Activated T-cell treated with anti-CD3 and anti-CD28 coated beads for 4 hours (primary cell): ENCODE measurements at regions not wholly inside any gene's neighbourhood (a gene's known extent, or its start where the extent isn't known, plus 50 kb on each side); places are given as distances from the start of the nearest gene placed in this dataset.
"Not testable (repeated sequence)": the region's sequence is repeated elsewhere in the genome, so short reads cannot be mapped to it uniquely, and the experiment has no call there.

Experiments used
- DNase-seq: peaks from one replicate; pipeline ENCODE4 v3.0.0-alpha.2; 2020

GRCh38 chr1:208349694-208350330 is 105.6 kb upstream of the PLXNA2 start:
- DNase-seq: no peak

DNA sequence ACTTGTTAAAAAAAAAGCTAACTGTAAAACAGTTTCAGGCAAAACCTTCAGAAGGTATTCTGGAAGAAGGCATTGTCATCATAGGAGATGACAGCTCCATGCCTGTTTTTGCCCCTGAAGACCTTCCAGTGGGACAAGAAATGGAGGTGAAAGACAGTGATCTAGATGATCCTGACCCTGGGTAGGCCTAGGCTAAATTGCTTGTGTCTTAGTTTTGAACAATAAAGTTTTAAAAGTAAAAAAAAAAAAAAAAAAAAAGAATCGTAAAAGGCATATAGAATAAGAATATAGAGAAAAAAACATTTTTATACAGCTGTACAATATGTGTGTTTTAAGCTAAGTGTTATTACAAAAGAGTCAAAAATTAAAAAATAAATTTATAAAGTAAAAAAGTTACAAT is 106.6 kb upstream of the PLXNA2 start:
- no peak for DNase-seq

DNA sequence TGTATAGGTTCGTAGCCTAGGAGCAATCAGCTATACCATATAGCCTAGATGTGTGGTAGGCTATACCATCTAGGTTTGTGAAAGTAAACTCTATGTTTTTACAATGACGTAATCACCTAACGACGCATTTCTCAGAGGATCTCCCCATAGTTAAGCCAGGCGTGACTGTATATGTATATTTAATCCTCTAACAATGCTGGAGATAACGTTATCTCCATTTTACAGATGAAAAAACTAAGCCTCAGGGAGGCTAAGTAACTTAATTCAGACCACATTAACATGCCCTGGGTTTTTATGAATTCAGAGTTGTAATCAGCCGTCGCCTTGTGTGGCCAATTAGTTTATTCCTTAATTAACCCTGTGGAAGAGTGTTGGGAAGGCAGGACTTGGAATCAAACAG is 107.7 kb upstream of the PLXNA2 start:
- no peak for DNase-seq

- DNase-seq: not testable (repeated sequence)
These were observed 109.6 kb upstream of the PLXNA2 start for GRCh38 chr1:208353797-208354196.

DNA sequence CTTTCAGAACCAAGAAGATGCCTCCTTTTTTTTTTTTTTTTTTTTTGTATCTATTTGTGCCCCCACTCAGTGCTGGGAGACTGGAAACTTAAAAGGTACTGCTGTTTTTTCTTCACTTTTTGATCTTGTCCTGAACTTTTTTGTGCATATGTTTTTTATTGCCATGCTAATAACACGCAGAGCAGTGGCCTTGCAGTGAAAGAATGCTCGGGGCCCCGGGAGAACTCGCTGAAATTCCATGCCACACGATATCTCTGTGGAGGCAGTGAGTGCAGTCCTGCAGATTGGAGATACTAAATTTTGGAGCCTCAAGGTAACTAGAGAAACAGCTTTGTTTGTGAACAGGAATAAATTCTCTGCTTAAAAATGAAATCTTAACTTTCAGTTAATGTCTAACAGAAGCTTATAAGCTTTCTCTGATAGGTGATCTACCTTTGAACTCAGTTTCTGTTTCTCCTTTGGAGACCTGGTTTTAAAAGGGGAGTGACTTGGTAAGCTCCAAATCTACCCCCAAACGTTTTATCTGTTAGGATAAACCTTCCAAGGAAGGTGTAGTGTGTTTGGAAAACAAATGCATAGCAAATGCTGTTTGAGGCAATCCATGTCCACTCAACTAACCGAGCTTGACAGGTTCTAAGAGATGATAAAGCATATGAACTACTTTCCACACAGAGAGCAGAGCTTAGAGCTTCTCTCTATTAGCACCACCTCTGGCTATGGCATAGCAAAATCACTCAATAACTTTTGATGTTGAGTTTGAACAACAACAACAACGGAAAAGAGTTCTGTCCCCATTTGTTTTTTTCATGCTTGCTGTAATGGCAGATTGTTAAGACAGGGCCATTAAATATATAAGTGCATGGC is 113.7 kb upstream of the PLXNA2 start:
- no peak for DNase-seq

DNA sequence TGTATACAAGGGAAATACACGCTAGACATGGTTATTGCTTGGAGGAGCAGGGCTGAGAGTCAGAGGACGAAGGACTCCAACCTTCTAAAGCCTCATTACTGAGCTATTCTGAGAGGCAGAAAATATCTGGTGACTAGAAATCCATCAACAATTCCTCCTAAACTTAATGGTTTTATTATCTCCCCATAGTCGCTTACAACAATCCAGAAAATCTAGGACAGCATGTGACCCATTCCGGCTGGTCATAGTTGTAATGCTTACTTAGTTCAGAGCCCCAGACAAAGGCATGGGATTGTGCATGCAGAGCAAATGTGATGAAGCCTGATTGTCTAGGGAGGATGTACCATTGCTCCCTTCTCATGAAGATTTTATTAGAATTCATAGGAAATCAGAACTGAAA is 114.5 kb upstream of the PLXNA2 start:
- no peak for DNase-seq

DNA sequence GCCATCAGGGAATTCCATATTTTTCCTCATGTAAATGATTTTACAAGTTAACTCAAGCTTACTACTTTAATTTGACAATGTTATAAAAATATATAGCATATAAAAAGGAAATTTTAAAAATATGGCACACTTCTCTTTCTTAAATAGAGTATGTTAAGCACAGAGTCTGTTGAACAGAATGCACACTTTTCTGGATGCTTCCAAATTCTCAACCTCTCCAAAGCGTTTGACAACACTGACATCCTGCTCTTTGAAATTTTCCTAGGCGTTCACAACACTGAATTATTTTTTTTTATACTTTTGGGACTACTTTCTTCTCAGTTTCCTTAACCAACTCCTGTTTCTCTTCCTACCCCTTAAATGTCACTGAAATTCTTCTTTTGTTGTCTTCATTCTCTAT is 117.8 kb upstream of the PLXNA2 start:
- no peak for DNase-seq

- DNase-seq: no peak
These were observed 122.4 kb upstream of the PLXNA2 start for GRCh38 chr1:208366559-208366958.

DNA sequence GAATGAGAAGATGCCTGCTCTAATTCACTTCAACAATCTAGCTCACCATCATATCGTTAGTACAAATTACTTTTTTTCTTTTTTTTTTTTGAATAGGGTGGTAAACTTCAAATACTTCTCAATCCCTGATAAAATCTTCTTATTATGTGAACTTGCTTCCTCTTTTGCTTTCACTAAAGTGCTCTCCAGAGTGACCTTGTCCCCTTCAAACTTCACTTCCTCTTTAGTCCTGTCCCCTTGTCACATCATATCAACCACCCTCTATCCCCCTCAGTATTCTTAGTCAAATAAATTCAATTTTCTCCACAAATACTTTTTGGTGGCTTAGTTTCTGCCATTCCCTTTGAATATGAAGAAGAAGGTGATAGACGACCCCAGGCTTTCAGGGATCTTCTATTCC is 124.9 kb upstream of the PLXNA2 start:
- DNase-seq: no peak

DNA sequence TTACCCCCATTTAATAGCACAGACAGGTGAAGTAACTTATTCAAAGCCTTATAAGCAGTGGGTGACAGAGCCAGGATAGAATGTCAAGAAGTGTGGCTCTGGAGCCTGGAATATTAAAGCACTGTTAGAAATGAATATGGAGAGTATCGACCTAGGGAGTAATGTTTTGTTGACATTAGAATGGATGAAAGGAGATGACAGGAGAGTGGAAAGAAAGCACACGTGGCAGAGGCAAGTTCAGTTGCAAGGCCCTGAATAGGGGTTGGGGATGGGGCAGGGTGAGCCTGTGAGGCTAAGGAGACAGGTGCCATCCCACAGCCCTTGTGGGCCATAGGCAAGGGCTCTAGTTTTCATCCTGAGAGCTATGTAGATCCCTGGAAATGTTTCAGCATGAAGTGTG is 125.5 kb upstream of the PLXNA2 start:
- no peak for DNase-seq

DNA sequence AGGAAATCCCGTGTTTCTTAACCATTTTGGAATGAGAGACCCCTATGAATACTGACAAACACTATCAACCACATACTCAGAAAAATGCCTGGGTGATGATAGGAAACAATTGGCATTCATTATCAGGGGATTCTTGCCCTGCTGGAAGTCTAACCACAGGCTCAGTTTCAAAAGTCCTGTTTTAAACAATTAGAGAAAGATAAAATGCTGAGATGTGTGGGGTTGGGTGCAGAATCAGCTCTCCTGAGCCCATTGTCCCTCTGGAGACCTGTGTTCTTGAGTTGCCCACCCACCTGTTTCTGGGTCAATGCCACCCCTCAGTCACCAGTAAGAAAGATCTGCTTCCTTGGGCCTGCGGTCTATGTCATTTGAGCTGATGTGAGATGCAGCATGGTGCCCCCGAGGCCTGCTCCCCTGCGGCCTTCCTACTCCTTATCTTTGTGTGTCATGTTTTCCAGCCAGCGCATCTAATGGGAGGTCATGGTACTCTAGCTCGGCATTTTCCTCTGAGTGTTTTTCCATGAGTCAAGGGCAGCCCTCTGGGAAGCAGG is 130.3 kb upstream of the PLXNA2 start:
- DNase-seq: no peak

DNA sequence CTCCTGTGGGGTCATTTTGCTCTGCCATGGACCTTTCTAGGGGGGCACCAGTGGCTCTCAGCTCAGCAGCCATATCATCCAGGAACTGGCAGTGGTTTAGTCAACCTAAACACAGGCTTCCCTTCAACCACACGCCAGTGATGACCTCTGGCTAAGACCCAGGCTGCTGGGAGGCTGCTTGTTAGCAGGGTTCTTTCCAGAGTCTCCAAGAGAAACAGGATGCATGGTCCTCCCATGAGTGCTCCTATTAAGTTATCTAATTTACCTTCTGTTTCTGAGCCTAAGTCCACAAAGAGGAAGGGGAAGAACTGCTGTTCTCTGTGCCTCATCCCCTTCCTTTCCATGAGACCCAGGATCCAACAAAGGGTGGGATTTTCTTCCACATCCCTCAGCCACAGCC is 137.3 kb upstream of the PLXNA2 start:
- DNase-seq: no peak

DNA sequence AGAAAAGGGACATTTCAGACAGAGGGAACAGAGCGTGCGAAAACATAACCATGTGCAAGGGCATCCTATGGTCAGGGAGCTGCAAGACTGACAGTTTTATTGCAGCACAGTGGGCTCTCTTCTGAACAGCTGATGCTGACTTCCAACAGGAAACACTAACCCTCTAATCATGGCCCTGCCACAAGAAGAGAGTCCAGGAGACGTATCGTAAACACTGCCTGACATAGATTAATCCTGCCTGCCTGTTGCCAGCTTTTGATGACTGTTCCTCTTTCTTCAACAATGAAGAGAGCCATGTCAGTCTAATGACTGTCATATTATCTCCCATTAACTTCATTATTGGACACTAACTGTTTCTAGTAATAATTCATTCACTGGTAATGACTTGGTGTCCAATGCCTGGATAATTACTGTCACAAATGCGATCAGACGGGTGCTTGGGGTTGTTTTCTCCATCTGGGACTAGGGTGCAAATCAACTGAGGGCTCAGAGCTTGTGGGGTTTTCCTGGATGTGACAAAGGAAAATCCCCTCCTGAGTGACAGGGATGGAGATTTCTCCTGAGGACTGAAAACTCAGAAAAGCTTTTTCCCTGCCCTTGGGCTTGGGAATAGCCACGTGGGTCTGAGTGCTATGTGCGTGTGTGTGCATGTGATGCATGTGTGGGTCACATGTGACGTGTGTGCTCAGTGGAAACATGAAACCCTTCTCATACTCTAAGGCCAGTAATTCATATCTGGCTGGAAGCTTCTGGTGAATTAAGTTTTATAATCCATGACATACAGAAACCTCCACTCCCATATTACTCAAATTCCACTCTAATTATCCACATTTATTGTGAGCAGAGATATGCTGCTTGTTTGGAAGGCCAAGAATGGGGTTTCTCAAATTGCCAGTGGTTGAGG is 144.0 kb upstream of the PLXNA2 start:
- DNase-seq: no peak

- DNase-seq: no peak
These were observed 149.2 kb upstream of the PLXNA2 start for GRCh38 chr1:208393416-208393815.

DNA sequence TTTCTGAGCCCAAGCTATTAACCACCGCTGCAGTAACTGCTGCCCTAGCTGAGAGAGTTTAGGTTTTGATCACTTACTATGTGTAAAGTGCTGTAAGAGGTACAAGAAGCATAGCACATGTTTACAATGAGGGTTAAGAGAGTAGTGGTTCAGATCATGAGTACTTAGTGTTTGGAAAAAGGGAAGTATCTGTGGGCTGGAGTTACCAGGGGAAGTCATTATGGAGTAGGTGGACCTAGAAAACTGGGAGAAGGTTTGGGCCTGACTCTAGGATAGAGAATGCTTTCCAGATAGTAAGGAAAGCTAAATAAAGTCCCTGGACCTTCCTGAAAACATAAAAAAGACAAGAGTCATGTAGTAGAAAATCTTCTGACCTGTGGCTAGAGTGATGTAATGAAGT is 149.6 kb upstream of the PLXNA2 start:
- no peak for DNase-seq

GRCh38 chr1:208397286-208397685 is 153.1 kb upstream of the PLXNA2 start:
- no peak for DNase-seq

DNA sequence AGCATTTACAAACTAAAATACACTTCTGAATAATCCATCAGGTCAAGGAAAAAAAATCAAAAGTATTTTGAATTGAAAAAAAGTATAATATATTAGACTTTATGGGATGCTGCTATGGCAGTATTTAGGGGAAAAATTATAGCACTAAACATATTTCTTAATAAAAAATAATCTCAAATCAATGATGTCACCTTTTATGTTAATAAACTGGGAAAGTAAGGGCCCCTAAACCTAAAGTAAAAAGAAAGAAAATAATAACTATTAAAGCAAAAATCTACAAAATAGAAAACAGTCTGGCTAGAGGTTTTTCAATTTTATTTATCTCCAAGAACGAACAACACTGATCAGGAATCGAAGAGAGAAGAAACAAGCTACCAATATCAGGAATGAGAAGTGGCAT is 160.8 kb upstream of the PLXNA2 start:
- DNase-seq: no peak

GRCh38 chr1:208409176-208409575 is 165.0 kb upstream of the PLXNA2 start:
- no peak for DNase-seq

DNA sequence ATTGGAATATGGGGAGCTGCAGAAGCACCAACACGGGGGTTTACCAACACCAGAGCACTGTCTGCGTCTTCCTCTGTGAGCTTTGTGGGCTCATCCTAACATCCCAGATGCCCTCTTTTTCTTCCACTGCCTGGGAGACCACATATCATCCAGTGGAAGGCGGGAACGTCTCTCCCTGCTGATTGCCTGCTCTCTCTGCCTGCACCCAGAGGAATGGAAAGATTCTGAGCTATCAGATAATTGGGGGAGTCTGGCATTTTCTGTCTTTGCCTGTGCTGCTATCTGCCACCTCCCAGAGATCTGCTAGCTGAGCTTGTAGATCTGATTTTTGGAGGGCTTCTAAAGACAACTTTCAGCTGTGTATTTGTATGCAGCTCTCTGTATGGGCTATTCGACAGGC is 166.2 kb upstream of the PLXNA2 start:
- no peak for DNase-seq

DNA sequence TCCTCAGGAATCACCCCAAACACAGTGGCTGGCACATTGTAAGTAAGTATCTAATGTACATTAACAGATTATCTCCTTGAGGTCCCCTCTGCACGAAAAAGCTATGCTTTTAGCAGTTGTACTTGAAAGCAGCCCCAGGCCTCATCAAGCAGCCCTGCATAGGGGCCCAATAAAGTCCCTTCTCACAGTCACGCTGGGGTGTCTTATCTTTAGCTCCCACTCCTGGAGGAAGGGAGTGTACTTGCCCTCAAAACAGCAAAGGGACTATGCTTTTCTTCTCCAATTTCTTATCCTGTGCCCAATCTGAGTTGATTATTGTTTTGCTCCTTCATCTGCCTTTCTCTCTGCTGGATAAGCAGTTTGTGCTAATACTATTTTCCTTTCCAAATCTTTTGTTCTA is 168.8 kb upstream of the PLXNA2 start:
- DNase-seq: no peak

- no peak for DNase-seq
These were observed 174.5 kb upstream of the PLXNA2 start for GRCh38 chr1:208418667-208419066.

DNA sequence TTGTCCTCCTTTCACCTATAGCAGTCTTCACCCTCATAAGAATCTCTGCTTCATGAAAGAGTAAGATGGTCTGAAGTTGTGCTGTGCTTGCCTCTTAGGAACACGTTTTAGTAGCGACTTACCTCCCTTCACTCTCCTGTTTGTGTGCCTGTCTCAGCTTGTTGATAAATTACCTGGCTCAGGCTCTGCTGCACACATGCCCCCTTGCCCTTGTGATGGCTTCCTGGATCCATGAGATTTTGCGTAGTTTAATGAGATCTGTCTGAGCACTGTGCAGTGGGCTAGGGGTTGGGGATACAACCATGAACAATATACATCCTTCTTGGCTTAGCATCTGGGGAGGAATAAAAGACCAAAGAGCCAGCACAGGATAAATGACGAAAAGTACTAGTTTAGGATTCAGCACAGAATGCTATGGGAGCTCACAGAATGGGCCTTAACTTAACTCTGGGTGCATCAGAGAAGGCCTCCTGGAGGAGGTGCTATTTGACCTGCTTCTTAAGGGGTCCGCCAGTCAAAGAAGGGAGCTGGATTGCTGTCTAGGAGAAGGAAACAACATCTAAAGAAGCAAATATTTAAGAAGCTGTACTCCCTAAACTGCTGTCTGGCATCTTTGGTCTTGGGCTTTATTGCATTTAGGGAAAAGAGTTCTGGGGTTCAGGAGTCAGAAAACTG is 175.7 kb upstream of the PLXNA2 start:
- DNase-seq: no peak

DNA sequence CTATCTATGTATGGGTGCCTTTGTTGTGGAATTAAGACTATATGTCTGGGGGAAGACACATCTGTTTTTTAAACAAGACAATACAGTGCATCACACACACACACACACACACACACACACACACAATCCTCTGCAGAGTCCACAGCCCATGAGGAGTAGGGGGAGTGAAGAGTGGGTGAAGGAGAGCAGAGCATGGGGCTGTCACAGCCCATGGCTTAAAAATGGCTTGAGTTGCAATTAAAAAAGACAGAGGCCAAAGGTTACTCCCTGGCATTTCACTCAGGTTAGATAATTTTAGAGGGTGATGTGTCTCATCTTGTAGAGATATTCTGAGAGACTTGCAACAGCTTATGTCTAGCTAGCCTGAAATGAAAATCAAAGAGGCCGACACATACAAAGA is 176.5 kb upstream of the PLXNA2 start:
- DNase-seq: no peak
